ENCODE measurements at regions not wholly inside any gene's neighbourhood (a gene's known extent, or its start where the extent isn't known, plus 50 kb on each side); places are given as distances from the start of the nearest gene placed in this dataset.
A peak's percentile ranks its signal among the peaks of the same experiment; 100 is the strongest.
"Not testable (repeated sequence)": the region's sequence is repeated elsewhere in the genome, so short reads cannot be mapped to it uniquely, and the experiment has no call there.

DNA sequence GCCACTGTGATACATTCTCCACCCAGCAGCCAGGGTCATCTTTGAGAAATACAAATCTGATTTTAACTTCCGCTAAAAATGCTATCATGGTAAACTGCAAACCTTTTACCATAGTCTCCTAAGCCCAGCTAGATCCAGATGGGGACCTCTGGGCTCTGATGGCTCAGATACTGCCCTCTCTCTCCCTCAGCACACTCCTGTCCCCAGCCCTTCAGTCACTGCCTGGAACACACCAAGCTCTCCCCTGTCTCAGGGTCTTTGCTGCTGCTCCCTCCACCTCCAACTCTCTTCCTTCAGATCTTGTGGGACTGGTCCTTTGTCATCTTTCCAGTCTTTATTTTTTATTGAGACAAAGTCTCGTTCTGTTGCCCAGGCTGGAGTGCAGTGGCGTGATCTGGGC is 65.1 kb downstream of the SPRY4 start:
- DNase-seq = no peak

DNA sequence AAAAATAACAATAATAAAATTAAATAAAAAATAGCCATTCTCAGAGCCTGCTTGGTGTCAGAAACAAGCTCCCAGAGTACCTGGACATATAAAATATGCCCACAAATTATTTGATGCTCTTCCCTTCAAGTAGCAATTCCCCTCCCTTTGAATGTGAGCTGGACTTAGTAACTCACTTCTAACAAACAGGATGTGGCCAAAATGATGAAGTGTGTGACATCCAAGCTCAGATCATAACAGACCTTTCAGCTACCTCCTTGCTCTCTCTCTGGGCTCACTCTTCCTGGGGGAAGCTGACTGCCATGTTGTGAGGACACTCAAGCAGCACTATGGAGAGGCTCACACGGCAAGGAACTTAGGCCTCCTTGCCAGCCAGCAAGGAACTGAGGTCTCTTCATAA is 69.0 kb downstream of the SPRY4 start:
- DNase-seq = no peak

DNA sequence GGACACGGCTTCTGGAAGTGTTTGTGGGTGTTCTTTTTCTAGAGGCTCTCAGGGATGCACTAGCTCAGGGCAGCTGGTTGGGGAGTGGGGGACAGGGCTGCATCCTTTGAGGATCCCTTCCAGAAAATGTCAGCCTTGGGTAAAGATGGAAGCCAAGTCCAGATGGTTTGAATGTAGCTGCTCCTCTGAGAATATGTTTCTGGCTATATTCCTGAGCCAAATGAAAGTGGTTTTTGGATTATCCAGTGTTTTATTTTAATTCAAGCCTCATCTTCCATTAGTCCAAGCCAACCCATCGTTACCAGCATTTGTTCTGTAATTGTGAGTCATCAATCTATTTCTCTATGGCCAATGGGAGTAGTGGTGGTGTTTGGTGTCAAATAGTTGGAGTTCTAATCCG is 70.4 kb downstream of the SPRY4 start:
- no peak for DNase-seq

DNA sequence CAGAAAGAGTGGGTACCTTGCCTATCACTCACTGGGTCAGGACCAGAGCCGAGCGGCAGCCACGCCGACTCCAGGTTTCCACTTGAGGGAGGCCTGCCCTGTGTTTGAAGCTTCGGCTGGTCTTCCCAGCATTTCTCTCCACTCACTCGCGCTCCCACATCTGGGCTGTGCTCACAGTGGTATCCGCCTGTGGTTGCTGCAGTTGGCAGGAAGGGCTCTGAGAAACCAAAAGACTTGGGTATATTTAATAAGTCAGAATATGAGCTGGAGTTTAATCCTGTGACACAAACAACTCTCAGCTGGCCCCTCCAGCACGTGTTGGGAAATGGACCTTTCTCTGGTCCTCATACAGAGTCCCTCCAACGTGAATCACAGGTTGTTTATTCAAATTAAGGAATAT is 70.9 kb downstream of the SPRY4 start:
- DNase-seq = no peak

DNA sequence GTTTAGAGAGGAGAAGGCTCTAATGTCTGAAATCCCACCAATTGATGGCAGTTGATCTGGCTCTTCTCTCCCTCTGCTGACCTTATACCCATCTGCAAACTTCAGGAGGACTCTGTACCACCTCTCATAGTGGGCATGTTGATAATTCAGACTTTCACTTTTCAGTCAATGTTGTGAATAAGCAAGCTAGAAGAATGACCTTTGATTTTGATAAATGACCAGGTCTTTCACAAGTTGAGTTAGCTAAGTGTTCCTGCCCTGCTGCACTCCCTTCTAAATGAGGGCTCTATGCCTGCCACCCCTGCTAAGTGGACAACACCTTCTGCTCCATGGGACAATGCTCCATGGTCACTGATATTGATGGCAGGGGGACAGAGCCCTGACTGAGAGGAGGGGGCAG is 74.7 kb downstream of the SPRY4 start:
- no peak for DNase-seq

DNA sequence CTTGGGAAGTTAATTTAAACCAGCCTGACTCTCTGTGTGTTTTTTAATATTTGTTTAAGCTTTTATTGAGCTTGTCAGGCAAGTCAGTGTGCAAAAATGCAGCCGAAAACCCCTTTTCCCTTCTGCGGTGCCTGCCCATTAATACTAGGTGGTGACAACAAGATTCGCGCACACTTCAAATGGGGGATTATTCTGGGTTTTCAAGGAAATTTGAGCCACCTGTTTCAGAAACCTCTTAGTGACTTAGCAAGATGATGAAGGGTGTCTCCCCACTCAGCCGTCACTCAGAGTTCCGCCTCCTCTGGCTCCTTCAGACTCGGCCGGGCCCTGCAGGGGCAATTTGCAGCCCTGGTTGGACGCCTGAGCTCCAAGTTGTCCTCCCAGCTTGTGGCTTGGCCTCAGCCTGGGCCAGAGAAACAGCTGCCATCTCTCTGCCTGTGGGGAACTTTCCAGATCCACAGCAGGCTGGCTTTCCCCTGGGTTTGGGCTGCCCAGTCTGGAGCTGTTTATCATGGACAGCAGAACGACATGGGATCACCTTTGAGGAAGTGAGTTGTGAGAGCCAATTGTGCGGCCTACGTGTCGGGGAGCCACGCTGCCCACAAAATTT is 75.9 kb downstream of the SPRY4 start:
- DNase-seq = no peak

DNA sequence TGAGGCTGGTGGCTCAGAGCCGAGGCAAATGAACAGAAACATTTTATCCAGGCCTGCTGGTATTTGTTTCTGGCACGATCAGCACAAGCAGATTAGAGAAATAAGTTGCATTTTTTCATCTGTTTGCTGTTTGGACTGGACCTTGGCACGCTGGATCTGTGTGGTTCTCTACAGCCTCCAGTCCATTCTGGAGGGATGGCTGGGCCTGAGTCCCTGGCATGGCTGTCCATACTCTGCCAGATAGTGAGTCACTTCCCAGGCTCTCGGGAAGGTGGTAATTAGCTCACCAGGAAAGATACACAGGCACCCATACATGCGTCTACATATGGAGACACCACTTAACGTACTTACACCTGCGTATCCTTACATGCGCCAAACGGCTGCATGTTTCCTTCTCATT is 78.6 kb downstream of the SPRY4 start:
- no peak for DNase-seq

DNA sequence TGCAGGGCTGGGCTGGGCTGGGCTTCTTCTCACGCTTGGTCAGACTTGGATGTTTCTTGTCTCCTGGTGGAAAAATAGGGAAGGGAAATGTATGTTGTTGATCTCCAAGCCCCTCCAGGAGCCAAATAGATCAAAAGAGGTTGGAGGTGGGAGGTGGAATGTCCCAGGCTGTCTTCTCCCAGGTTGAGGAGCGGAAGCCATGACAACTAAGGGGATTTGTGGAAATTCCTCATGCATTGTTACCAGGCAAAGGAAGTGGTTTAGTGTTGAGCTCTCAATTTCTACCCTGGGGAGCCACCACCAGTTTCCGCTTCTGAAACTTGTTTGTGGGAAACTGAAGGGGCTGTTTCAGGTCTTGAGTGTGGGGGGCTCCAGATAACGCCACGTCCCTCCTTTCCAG is 79.0 kb downstream of the SPRY4 start:
- DNase-seq = no peak

DNA sequence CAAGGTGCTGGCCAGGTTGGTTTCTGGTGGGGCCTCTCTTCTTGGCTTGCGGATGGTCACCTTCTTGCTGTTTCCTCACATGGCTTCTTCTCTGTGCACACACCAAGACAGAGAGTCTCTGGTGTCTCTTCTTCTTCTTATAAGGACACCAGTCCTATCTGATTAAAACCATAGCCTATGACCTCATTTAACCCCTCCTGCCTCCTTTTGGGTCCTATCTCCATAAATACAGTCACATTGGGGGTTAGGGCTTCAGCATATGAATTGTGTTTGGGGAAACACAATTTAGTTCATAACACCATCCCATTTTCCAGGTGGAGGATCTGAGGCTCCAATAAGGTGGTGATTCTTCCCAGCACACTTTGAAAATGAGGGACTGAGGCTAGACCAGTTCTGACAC is 80.4 kb downstream of the SPRY4 start:
- no peak for DNase-seq

DNA sequence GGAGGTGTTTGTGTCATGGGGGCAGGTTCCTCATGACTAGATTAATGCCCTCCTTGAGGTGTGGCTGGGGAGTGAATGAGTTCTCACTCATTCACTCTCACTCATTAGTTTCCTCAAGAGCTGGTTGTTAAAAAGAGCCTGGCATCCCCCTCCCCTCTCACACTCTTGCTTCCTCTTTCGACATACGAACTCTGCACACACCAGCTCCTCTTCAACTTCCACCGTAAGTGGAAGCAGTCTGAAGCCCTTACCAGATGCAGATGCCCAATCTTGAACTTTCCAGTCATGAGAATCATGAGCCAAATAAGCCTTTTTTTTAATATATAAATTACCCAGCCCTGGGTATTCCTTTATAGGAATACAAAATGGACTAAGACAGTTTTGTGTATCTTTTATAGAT is 82.5 kb downstream of the SPRY4 start:
- DNase-seq = no peak

DNA sequence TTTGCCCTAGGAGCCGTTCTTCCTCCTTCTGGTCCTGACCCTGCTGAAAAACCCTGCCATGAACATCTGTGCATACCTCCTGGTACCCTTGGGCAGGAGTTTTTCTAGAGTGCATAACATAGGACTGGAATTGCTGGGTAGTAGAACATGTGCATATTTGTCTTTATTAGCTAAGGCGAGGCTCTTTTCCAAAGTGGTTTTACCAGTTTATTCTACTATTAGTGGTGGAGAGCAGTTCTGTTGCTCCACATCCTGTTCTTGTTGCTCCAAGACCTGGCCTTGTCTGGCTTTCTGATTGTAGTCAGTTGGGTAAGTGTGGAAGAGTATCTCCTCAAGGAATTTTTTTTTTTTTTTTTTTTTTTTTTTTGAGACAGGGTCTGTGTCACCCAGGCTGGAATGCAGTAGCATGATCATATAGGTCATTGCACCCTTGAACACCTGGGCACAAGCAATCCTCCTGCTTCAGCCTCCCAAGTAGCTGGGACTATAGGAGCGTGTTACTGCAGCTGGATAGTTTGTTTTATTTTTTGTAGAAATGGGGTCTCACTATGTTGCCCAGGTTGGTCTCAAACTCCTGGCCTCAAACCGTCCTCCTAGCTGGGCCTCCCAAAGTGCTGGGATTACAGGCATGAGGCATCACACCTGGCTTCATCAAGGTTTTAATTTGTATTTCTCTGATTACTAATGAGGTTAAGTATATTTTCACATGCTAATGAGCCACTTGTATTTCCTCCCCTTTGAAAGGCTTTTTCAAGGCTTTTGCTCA is 85.2 kb downstream of the SPRY4 start:
- DNase-seq = no peak

DNA sequence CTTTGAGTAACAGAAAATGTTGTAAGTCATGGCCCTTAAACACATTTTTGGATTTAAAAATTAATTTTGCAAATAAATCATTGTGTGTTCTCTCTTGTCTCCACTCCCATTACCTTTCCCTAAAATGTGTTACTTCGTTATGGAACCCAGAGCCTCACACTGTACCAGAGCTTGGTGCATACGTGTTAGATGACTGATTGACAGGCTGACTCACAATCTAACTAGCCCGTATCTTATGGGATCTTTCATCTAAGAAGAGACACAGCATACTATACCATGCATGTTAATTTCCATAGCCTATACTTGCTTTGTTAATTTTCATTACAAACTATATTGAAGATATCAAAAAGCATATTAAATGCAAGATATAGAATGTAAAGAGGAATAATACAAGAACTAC is 87.1 kb downstream of the SPRY4 start:
- no peak for DNase-seq

DNA sequence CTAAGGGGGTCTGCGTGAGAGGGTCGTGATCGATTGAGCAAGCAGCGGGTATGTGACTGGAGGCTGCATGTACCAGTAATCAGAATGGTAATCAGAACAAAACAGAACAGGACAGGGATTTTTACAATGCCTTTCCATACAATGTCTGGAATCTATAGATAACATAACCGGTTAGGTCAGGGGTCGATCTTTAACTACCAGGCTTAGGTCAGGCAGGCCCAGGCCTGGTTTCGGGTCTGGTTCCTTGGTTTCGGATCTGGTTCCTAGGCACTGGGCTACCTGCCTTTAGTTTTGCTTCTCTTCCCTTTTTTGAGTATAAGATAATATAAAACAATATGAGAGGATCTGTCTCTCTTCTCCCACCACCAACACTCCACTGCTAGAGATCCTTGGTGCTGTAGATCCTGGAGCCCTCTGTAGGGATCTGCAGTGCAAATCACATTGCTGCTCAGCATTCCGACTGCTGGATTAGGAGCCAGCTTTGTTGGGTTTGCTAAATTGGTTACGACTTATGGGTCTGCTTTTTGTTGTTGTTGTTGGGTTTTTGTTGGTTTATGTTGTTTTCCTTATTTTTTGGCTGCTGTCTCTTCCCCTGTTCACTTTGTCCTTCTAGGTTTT is 88.0 kb downstream of the SPRY4 start:
- DNase-seq = not testable (repeated sequence)

DNA sequence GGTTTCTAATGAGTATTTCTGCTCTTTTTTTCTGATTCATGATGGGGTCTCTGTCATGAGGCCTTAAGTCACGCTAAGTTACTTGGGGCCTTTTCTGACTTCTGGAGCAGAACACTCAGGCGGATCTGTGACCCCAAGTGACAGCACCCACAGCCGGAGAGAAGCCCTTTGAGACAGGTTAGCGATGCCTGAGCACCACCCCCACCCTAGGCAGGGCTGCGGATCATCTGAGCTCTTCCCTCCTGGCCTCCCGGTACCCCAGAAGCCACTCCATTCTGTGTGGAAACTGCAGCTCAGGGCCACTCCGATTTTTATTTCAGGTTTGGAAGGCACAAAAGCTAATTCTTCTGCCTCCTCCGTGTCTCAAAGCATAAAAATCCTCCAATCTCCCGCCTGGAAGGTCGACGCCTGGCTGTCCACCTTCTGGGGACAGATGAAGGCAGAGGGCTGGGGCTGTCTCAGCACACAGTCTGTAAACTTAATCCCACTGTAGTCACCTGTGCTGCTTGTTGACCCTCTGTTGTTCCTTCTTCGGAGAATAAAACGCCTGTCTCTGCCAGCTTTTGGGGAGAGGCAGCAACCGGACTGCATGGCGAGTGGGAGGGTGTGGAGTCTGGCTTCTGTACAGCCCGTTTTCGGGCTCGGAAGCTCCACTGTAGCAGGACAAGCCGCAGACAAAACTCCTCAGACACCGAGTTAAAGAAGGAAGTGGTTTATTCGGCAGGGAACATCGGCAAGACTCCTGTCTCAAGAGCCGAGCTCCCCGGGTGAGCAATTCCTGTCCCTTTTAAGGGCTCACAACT is 88.8 kb downstream of the SPRY4 start:
- no peak for DNase-seq

DNA sequence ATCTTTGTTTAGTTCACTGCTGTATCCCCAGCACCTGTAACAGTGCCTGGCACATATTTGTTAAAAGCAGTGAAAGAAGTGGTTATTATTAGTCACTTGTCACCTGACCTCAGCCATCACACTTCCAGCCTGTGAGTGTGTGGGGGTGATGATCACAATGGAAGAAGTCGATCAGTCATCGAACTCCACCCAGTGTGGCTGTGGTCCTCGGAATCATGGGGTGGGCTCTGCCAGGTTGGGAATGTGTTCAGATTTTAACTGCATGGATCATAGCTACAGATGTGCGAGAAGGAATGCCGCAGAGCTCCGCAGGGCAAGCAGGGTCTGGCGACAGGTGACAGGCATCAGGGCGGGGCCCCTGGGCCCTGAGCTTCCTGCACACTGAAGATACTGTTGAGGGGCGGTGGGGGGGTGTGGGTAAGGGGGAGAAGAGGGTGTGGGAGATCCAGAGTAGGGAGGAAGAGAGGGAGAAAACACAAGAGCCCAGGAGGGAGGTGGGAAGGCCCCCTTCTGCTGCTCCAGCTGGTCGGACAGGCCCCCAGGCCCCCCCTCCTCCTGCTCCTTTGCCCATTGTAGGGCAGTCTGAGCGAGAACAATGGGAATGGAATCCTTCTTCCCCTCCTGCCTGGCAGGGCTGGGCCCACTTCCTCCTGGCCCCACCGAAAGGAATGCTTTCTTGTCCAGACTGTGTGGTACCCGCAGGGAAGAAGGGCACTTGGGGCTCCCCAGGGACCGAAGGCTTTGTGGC is 89.6 kb downstream of the SPRY4 start:
- DNase-seq = peak; percentile 9

DNA sequence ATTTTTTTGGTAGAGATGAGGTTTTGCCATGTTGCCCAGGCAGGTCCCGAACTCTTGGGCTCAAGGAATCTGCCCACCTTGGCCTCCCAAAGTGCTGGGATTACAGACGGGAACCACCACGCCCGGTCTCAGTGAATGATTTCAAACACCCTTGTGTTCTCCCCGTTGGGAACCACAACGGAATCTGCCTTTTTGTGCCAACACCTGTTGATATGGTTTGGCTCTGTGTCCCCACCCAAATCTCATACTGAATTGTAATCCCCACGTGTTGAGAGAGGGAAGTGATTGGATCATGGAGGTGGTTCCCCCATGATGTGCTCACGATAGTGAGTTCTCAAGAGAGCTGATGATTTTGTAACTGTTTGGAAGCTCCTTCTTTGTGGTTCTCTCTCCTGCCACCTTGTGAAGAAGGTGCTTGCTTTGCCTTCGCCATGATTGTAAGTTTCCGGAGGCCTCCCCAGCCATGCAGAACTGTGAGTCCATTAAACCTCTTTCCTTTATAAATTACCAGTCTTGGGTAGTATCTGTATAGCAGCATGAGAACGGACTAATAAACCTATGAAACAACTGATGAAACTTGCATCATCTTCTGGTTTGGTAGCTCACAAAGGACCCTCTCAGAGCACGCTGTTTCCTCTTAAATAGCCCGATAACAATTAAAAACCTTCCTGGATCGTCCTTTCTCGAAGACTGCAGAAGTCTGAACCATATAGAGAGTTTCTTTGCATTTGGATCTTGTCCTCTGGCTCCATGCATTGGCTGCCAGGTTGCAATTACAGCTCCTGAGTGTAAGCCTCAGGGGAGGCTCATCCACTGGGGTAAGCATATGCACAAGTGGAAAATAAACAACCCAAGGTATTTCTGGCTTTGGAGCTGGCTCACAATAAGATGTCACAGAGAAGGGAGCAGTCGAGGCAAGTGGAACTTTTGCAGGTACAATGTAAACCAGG is 91.5 kb downstream of the SPRY4 start:
- no peak for DNase-seq

DNA sequence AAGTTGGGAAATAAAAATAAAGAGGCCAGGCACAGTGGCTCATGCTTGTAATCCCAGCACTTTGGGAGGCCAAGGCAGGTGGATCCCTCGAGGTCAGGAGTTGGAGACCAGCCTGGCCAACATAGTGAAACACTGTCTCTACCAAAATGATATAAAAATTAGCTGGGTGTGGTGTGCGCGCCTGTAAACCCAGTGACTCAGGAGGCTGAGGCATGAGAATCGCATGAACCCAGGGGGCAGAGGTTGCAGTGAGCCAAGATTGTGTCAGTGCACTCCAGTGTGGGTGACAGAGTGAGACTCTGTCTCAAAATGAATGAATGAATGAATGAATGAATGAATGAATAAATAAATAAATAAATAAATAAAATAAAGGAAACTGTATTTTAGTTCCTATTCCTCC is 93.9 kb downstream of the SPRY4 start:
- not testable (repeated sequence) for DNase-seq

DNA sequence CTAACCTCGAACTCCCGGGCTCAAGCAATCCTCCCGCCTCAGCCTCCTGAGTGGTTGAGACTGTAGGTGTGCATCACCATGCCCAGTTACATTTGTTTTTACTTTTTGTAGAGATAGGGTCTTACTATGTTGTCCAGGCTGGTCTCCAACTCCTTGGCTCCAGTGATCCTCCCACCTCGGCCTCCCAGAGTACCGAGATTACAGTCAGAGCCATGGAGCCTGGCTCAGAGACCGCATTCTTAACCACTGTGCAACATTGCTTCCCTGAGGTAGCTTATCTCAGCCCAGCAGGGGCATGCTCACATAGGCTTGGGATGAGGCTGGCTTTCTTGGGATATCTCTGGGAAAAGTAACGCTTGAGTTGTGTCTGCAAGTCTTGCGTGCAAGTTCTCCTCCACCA is 99.7 kb downstream of the SPRY4 start:
- DNase-seq = no peak

DNA sequence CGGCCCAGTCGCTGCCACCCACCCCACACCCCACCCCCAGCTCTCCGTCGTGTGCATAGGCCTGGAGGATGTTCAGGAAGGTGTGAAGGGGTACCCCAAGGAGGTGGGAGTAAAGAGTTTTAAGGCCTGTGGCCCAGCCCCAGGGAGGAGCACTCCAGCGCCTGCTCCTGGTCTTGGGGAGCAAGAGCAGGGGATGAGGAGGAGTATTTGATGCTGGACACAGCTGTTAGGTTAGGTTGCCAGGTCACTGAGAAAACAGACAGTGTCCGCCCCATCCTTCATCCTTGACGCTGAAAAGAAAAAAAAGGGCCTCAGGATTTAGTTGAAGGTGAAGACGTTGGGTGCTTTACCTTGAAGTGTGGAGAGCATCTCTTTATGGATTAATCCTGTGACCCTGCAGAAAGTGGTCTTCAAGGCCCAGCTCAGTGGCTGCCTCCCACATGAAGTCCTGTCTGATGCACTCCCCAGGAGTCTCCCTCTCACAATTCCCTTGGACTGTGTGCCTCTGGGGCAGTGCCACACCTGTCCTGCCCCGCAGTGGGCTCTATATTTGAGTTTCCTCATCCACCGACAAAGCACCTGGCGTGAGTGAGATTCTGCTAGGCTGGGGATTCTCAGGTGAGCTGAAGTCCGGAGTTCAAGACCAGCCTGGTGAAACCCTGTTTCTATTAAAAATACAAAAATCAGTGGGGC is 101.8 kb downstream of the SPRY4 start:
- DNase-seq = no peak

DNA sequence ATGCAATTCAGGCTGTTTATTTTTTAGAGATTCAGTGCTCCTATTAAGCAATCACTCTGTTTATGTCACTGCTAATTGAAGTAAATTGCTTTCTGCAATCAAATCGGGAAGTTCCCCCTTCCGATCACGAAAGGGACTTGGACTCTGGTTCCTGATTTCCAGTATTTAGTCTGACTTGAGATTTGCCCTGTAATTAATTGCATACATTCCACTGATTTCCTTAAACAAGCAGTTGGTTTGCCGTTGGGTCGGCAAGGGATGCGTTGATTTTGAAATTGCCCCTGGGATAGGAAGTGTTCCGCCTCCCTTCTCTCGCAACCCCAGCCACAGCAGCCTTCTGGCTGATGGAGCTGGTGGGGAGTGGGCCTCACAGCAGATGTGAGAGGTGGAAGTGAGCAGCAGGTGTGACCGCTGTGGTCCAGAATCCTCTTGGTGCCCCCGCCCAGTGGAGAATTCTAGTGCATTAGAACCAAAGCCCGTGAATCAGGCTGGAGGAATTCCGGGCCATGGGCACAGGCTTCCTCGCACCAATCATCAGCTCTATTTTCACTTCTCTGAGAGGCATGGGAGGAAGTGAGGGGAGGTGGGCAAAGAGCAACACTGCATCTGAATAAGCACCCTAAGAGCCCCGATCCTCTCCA is 102.5 kb downstream of the SPRY4 start:
- no peak for DNase-seq
